ENCODE measurements at regions not wholly inside any gene's neighbourhood (a gene's known extent, or its start where the extent isn't known, plus 50 kb on each side); places are given as distances from the start of the nearest gene placed in this dataset.

- no peaks in the 10 kb centered on the region for H3K36me3 ChIP-seq
- H3K4me1 ChIP-seq, result no peaks in the 10 kb centered on the region
- H3K27me3 ChIP-seq, result no peaks in the 10 kb centered on the region
- no peak for TF ChIP-seq POLR2A (IDR thresholded peaks at IDR 0.05)
- TF ChIP-seq POLR2AphosphoS5 (IDR thresholded peaks at IDR 0.05), result no peak
- TF ChIP-seq CTCF (IDR thresholded peaks at IDR 0.05), result no peak
- no peak for TF ChIP-seq EP300 (IDR thresholded peaks at IDR 0.05)
- H3K27ac ChIP-seq, result no peak overlapping the region
- WGBS, result 50% methylated on average over 2 of the region's 2 CpGs
- DNase-seq (ENCODE audit: low spot score in 2 of 2), result no peak
- no peaks in the 10 kb centered on the region for H3K9me3 ChIP-seq
- no peak overlapping the region for H3K4me3 ChIP-seq
Observed at GRCh38 chr5:7315118-7315517, 80.8 kb upstream of the ADCY2 start.

GRCh38 chr5:7317751-7318150 is 78.2 kb upstream of the ADCY2 start:
- Histone ChIP-seq H3K9me3 (no peaks in the 10 kb centered on the region), H3K27me3 (no peaks in the 10 kb centered on the region), H3K27ac (no peak overlapping the region), H3K4me3 (no peak overlapping the region), H3K4me1 (peaks cover 2% of the 10 kb centered on the region), H3K36me3 (no peaks in the 10 kb centered on the region)
- no peak for DNase-seq (ENCODE audit: low spot score in 2 of 2)
- TF ChIP-seq POLR2A (IDR thresholded peaks at IDR 0.05) (no peak), EP300 (IDR thresholded peaks at IDR 0.05) (no peak), CTCF (IDR thresholded peaks at IDR 0.05) (no peak), POLR2AphosphoS5 (IDR thresholded peaks at IDR 0.05) (no peak)
- 50% methylated on average over 2 of the region's 2 CpGs for WGBS

- whole genome bisulfite sequencing, result 43% methylated on average over 2 of the region's 2 CpGs
- Histone ChIP-seq H3K4me3 (no peak overlapping the region), H3K4me1 (peaks cover 2% of the 10 kb centered on the region), H3K27ac (peak overlapping the region; percentile 45), H3K36me3 (no peaks in the 10 kb centered on the region), H3K27me3 (no peaks in the 10 kb centered on the region), H3K9me3 (no peaks in the 10 kb centered on the region)
- TF ChIP-seq EP300 (IDR thresholded peaks at IDR 0.05) (no peak), CTCF (IDR thresholded peaks at IDR 0.05) (no peak), POLR2AphosphoS5 (IDR thresholded peaks at IDR 0.05) (no peak), POLR2A (IDR thresholded peaks at IDR 0.05) (no peak)
- DNase-seq (ENCODE audit: low spot score in 2 of 2), result no peak
Observed at GRCh38 chr5:7320701-7321301, 75.1 kb upstream of the ADCY2 start.

GRCh38 chr5:7321724-7322123 is 74.2 kb upstream of the ADCY2 start:
- H3K4me3 ChIP-seq, result no peak overlapping the region
- H3K9me3 ChIP-seq, result no peaks in the 10 kb centered on the region
- no peak for TF ChIP-seq POLR2A (IDR thresholded peaks at IDR 0.05)
- no peak for TF ChIP-seq EP300 (IDR thresholded peaks at IDR 0.05)
- no peak for TF ChIP-seq CTCF (IDR thresholded peaks at IDR 0.05)
- peak in 1 of 3 donors; percentile 56 for TF ChIP-seq POLR2AphosphoS5 (IDR thresholded peaks at IDR 0.05)
- peak overlapping the region; percentile 45 for H3K27ac ChIP-seq
- no peaks in the 10 kb centered on the region for H3K27me3 ChIP-seq
- DNase-seq (ENCODE audit: low spot score in 2 of 2), result peak in 1 of 2 donors; percentile 70
- 56% methylated on average over 1 of the region's 2 CpGs for WGBS
- H3K4me1 ChIP-seq, result peaks cover 2% of the 10 kb centered on the region
- no peaks in the 10 kb centered on the region for H3K36me3 ChIP-seq

- TF ChIP-seq POLR2AphosphoS5 (IDR thresholded peaks at IDR 0.05), result no peak
- TF ChIP-seq CTCF (IDR thresholded peaks at IDR 0.05), result no peak
- no peak for TF ChIP-seq EP300 (IDR thresholded peaks at IDR 0.05)
- TF ChIP-seq POLR2A (IDR thresholded peaks at IDR 0.05), result no peak
- Histone ChIP-seq H3K4me1 (peaks cover 2% of the 10 kb centered on the region), H3K36me3 (no peaks in the 10 kb centered on the region), H3K27me3 (no peaks in the 10 kb centered on the region), H3K27ac (no peak overlapping the region), H3K4me3 (no peak overlapping the region), H3K9me3 (no peaks in the 10 kb centered on the region)
- 89% methylated on average over 4 of the region's 4 CpGs for WGBS
- no peak for DNase-seq (ENCODE audit: low spot score in 2 of 2)
Observed at GRCh38 chr5:7324919-7325318, 71.0 kb upstream of the ADCY2 start.

Data from suprapubic skin (tissue), 4 donors.